ENCODE measurements at regions not wholly inside any gene's neighbourhood (a gene's known extent, or its start where the extent isn't known, plus 50 kb on each side); places are given as distances from the start of the nearest gene placed in this dataset.
"Not testable (repeated sequence)": the region's sequence is repeated elsewhere in the genome, so short reads cannot be mapped to it uniquely, and the experiment has no call there.

DNA sequence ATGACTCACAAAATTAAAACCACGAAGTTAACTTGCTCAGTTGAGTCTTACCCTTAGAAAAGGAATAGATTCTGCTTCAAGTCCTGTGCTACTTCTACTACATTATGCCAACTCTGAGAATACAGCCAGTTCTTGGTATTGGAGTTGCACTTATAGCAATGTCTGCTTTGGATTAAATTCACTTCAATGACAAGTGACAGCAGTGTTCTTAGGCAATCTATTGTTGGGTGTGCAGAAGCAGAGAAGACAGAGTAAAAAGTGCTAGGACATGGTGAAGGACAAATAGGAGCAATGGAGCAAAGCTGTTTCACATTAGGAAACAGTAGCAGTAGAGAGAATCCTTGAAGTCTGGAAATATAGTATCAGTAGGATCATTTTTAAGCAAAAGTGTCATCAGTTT is 713.1 kb downstream of the SI start:
- no peak for DNase-seq

DNA sequence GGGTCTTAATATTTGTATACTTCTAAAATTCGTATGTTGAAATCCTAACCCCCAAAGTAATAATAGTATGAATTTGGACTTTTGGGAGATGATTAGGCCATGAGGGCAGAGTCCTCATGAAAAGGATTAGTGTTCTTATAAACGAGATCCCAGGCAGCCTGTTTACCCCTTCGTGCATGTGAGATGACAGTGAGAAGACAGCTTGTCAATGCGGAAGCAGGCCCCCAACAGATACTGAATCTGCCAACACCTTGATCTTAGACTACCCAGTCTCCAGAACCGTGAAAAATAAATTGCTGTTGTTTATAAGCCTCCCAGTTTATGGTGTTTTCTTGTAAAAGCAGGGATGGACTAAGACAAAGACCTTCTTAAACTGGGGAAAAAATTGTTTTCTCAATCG is 714.2 kb downstream of the SI start:
- DNase-seq: no peak

DNA sequence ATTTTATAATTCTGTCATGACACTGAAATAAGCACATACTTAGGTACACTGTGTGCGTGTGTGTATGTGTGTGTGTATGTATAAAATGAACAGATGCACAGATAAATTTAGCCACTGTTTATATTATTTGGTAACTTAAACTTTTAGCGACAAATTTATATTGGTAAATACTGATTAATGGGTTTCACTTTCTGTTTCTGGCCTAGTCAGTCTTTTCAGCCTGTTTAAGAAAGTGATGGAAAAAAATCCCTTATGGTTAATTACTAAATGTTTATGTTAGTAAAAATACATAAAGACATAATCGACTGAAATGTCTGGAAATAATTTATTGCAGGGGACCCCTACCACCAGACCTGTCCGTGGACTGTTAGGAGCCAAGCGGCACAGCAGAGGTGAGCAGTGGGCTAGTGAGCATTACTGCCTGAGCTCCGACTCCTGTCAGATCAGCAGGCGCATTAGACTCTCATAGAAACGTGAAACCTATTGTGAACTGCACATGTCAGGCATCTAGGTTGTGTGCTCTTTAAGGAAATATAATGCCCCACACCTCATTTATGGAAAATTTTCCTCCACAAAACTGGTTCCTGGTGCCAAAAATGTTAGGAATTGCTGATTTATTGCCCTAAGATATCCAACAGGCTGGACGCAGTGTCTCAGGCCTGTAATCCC is 717.4 kb downstream of the SI start:
- DNase-seq: no peak

DNA sequence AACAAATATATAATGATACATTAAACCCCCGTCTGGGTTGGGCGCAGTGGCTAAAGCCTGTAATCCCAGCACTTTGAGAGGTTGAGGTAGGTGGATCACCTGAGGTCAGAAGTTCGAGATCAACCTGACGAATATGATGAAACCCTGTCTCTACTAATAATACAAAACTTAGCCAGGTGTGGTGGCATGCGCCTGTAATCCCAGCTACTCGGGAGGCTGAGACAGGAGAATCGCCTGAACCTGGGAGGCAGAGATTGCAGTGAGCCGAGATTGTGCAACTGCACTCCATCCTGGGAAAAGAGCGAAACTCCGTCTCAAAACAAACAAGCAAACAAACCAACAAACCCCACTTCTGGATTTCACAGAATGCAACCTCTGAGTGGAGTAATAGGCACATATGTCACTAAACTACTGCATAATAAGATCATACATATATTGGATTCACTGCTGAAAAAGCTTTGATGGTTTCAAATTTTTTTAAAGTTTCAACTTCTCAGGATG is 718.2 kb downstream of the SI start:
- DNase-seq: no peak

DNA sequence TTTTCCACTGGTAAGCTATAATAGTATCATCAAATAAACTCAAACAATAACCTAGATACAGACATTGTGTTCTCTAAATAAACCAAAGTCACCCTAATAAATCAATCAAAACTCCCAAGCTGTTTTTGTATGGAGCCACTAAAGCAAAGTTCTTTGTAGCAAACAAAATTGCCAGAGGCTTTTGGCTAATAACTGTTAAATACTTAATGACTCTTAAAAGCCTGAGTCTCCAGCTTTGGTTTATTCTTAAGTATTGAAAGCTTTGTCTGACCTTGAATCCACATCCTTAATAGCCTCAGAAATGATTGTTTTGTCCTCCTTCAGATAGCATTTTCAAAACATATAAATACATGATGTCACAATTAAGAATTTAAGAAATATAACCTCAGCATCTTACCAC is 725.3 kb downstream of the SI start:
- no peak for DNase-seq

DNA sequence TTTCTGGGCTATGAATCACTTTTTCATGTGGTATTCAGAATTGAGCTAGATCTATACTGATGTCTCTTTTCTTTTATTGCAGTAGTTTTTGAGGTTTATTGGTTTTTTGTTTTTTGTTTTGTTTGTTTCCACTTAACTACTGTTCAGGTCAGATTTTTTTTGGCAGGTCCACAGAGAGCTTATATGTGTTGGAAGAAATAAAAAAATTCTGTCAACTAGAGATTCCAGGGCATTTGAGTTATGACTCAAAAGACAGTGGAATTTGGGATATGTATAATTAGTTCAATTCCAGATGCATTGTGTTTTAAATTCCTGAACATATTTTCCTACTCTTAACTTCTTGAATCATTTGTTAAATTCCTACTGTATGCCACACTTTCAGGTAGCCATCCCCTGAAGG is 727.2 kb downstream of the SI start:
- DNase-seq: no peak

DNA sequence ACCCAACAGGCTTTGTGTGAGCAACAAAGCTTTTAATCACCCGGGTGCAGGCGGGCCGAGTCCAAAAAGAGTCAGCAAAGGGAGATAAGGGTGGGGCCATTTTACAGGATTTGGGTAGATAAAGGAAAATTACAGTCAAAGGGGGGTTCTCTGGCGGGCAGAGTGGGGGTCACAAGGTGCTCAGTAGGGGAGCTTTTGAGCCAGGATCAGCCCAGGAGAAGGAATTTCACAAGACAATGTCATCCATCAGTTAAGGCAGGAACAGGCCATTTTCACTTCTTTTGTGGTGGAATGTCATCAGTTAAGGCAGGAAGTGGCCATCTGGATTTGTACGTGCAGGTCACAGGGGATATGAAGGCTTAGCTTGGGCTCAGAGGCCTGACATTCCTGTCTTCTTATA is 736.1 kb downstream of the SI start:
- not testable (repeated sequence) for DNase-seq

DNA sequence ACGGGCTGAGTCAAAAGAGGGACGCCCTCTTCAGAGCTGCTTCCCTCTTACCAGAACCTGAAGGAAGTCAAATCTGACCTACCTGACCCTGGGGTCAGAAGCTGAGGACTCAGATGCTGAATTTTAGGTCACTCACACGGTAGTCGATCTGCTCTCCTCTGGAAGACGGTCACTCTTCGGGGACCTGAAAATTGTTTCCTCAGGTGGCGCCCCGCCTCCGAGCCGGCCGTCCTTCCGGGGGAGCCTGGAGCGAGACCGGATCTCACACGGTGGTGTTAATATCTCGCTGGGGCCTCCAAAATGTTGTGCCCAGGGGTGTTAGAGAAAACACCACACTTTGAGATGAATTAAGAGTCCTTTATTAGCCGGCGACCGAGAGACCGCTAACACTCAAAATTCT is 737.2 kb downstream of the SI start:
- DNase-seq: no peak

- no peak for DNase-seq
Observed at GRCh38 chr3:164340273-164340672, 738.0 kb downstream of the SI start.

- no peak for DNase-seq
Observed at GRCh38 chr3:164332831-164333802, 745.2 kb downstream of the SI start.

DNA sequence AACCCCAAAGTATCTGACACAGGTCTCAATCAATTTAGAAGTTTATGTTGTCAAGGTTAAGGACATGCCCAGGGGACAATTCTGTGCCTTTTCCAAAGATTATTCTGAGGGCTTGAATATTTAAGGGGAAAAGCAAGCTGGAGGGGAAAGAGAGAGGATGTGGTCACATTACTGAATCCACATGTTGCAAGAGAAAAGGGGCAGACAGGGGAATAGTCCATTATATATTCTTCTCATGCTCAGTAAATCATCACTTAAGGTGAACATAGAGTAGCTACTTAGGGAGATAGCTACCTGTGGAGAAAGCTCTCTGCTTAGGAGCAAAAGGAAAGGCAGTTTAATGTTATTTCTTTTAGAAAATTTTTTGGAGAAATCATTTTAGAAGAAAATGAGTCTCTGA is 751.6 kb downstream of the SI start:
- no peak for DNase-seq

- no peak for DNase-seq
Observed at GRCh38 chr3:164320962-164321361, 757.3 kb downstream of the SI start.

DNA sequence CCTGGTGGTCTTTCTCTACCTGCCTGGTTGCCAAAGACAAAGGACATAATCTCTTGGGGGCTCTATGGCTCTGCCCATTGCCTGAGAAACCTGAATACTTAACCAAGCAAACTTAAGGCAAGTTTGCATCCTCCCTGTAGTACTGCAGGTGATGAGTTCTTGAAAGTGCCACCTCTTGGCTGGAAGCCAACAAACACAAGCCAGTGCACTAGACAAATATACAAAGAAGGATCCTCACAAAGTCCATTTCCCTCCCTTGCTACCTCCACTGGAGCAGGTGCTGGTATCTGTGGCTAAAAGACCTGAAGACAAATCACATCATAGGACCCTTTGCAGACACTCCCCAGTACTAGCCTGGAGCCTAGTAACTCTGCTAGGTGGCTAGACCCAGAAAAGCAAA is 772.3 kb downstream of the SI start:
- no peak for DNase-seq

DNA sequence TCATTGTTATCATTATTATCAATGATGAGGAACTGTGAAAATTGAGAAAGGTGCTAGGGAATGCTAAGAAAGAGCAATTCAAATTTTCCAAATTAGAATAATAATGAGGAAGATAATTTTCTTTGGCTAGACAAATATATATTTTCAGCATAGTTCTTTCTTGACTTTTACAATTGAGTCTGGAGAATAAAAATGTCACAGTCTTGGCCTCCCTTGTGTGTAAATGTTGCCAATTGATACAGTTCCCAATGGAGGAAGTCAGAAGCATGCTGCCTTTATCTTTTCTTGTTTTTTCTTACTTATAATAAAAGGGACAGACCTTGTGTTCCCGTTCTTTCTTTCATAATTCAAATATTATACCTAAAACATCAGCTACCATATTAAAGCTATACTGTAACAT is 774.4 kb downstream of the SI start:
- DNase-seq: no peak

- no peak for DNase-seq
Observed at GRCh38 chr3:164302622-164303021, 775.7 kb downstream of the SI start.

GRCh38 chr3:164291486-164291885 is 786.8 kb downstream of the SI start:
- not testable (repeated sequence) for DNase-seq

GRCh38 chr3:164278550-164278949 is 799.7 kb downstream of the SI start:
- no peak for DNase-seq

- DNase-seq: no peak
Observed at GRCh38 chr3:164267053-164267452, 811.2 kb downstream of the SI start.

DNA sequence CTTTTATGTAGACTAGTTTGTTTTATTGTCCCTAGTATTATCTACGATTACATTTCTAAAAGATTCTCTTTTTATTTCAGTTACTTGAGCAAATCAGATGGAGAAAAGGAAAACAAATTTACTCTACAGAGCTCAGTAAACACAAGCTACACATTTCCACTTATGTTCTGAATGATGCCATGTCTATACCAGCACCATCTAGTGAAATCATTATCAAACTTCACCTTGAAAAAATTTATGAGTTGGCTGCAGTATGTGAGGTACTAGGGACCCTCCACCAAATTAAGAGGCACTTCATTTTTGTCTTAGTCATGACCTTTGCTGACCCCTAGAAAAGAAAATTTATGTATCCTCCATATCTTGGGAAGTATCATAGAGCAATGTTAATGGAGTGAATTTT is 827.4 kb downstream of the SI start:
- no peak for DNase-seq

- DNase-seq: no peak
Observed at GRCh38 chr3:164236851-164237250, 841.4 kb downstream of the SI start.

DNA sequence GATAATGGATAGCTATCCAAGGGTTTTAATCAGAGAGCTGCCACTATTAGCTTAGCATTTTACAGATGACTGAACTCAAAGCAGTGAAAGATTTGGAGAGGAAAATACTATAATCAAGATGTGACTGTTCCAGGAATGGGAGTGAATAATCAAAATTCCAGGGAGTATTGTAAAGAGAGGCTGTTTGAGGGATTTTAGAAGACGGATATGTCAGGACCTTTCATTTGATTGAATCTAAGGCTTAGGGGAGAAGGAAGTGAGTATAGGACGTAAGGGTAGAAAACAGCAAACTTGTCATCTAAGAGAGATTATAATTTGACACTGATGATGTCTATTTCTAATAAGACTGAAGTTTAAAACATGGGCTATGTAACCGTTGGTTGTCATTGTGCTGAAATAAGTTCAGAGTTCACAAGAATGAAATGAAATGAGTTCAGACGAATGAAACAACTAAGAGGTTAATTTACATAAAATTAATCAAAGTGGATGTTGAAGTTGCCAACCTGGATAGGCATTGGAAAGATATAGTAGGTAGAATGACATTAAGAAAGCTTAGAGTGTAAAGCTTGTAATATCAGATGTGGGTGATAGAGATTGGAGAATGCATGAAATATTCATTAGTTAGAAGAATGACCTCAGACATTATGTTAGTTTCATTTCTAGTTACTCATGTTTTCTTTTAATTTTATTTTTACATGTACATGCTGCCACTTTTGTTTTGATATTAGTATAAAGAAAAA is 842.8 kb downstream of the SI start:
- no peak for DNase-seq

- no peak for DNase-seq
Observed at GRCh38 chr3:164233951-164234350, 844.3 kb downstream of the SI start.

DNA sequence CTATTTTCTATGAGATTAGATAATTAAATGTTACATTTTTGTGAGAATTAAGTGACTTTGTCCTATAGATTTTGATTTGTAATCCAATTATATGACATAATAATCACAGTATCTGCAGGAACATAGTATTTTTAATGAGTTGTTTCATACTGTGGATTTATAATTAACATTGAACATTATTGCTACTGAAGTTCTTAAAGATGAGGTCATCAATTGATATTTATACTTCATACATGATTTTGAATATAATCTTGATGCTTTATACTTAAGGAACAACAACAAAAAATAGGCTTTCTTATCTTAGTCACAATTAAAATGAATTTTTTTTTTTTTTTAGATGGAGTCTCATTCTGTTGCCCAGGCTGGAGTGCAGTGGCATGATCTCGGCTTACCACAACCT is 846.6 kb downstream of the SI start:
- no peak for DNase-seq
